MG63 (cell line): ENCODE measurements at regions not wholly inside any gene's neighbourhood (a gene's known extent, or its start where the extent isn't known, plus 50 kb on each side); places are given as distances from the start of the nearest gene placed in this dataset.
"Not testable (repeated sequence)": the region's sequence is repeated elsewhere in the genome, so short reads cannot be mapped to it uniquely, and the experiment has no call there.

Source experiments
- DNase-seq: peaks from one replicate; pipeline ENCODE4 v3.0.0-alpha.2; 2020
- H3K27me3 ChIP-seq: fragments of 250-450 bp; sonication (Bioruptor Pico); 2 replicates; pipeline ENCODE4 v1.5.1; 2020; ENCODE audit warnings: mild to moderate bottlenecking, moderate library complexity
- H3K36me3 ChIP-seq: fragments of 250-450 bp; sonication (Bioruptor Pico); 2 replicates; pipeline ENCODE4 v1.5.1; 2020; ENCODE audit warnings: mild to moderate bottlenecking, moderate library complexity
- H3K4me3 ChIP-seq: fragments of 250-450 bp; sonication (Bioruptor Pico); 2 replicates; pipeline ENCODE4 v1.5.1; 2020; ENCODE audit warnings: mild to moderate bottlenecking, moderate library complexity
- H3K9me3 ChIP-seq: fragments of 250-450 bp; sonication (Bioruptor Pico); 2 replicates; pipeline ENCODE4 v1.5.1; 2020; ENCODE audit warnings: mild to moderate bottlenecking, moderate library complexity

DNA sequence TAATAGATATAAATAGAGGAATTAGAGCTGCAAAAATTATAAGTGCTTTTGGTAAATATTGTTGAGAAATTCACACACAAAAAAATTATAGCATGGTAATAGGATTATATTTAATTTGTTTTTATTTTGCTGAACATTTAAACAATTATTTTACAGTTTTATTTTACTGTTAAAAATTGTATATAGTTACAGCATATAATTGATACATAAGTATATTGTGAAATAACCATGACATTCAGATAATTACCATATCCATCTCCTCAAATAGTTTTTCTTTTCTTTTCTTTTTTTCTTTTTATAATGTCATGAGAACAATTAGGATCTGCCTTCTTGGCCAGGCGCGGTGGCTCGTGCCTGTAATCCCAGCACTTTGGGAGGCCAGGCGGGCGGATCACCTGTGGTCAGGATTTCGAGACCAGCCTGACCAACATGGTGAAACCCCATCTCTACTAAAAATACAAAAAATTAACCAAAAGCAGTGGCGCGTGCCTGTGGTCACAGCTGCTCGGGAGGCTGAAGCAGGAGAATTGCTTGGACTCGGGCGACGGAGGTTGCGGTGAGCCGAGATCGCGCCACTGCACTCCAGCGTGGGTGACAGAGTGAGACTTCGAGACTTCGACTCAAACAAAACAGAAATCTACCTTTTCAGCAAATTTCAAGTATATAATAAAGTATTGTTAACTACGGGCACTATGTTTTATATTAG is 654.2 kb downstream of the TENT5A start:
- H3K9me3 ChIP-seq: peaks cover 5% of the 10 kb centered on the region; the same call in 1 of the 2 replicates
- no peaks in the 10 kb centered on the region for H3K27me3 ChIP-seq
- no peak overlapping the region for H3K4me3 ChIP-seq
- DNase-seq: no peak
- H3K36me3 ChIP-seq: no peaks in the 10 kb centered on the region

GRCh38 chr6:81096464-81096863 is 656.0 kb downstream of the TENT5A start:
- not testable (repeated sequence) for DNase-seq

DNA sequence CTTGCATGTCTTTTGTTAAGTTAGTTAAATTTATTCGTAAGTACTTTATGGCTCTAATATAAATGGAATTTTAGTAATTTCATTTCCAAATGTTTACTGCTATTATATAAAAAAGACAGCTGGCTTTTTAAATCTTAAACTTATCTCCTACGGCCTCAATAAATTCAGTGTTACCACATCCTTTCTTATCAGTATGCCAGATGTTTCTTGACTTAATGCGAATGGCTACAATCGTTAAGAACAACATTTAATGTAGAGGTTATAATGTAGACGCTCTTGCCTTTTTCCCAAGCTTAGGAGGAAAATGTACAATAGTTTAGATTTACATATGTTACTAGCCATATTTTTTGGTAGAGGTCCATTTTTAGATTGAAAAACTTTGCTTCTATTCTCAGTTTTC is 659.4 kb downstream of the TENT5A start:
- no peak overlapping the region for H3K4me3 ChIP-seq
- H3K9me3 ChIP-seq: peaks cover 3% of the 10 kb centered on the region; the same call in 1 of the 2 replicates
- DNase-seq: no peak
- H3K36me3 ChIP-seq: no peaks in the 10 kb centered on the region
- no peaks in the 10 kb centered on the region for H3K27me3 ChIP-seq

More at GRCh38 chr6:81096464-81096863, 656.0 kb downstream of the TENT5A start:
- not testable (repeated sequence) for H3K9me3 ChIP-seq, H3K36me3 ChIP-seq, H3K27me3 ChIP-seq, H3K4me3 ChIP-seq

GRCh38 chr6:81088145-81088544 is 664.3 kb downstream of the TENT5A start:
- Histone ChIP-seq H3K27me3 (no peaks in the 10 kb centered on the region), H3K36me3 (no peaks in the 10 kb centered on the region), H3K4me3 (no peak overlapping the region), H3K9me3 (no peaks in the 10 kb centered on the region)
- DNase-seq: no peak

DNA sequence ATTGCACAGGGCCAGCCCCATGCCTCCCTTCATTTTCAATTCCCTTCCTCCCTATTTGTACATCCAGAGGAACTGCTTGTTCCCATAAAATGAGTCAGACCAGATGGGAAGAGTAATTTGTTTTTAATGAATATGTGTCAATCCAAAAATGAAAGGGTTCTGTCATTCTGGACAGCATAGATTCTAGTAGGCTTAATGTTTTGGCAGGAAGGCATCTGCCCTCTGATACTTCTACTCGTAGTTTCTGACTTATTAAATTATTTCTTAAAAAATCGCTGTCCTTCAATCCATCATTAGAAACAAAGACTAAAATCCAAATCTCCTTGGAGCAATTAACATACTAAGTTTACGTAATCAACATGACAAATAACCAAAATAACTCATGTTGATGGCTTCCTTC is 665.5 kb downstream of the TENT5A start:
- Histone ChIP-seq H3K4me3 (no peak overlapping the region), H3K27me3 (no peaks in the 10 kb centered on the region)
- no peak for DNase-seq

DNA sequence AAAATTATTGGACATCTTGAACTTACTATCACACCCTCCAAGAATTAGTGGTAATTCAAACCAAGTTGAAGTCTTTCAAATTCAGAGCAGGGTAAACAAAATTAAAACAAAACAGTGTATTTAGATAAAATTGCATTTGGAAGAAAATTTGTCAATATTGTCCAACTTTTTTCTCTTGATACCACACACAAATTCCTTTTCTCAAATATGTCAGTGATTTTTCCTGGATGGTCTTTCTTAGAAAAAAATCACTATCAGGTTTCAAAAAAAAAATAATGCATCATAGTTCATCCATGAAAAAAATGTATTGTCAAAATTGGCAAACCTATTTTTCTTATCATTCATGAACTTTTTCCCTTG is 667.1 kb downstream of the TENT5A start:
- DNase-seq: no peak
- Histone ChIP-seq H3K27me3 (no peaks in the 10 kb centered on the region), H3K9me3 (no peaks in the 10 kb centered on the region), H3K36me3 (no peaks in the 10 kb centered on the region), H3K4me3 (no peak overlapping the region)

More for the DNA sequence above, 665.5 kb downstream of the TENT5A start:
- Histone ChIP-seq H3K9me3 (no peaks in the 10 kb centered on the region), H3K36me3 (no peaks in the 10 kb centered on the region)

- H3K4me3 ChIP-seq: no peak overlapping the region
- DNase-seq: no peak
- H3K9me3 ChIP-seq: no peaks in the 10 kb centered on the region
- H3K36me3 ChIP-seq: no peaks in the 10 kb centered on the region
- no peaks in the 10 kb centered on the region for H3K27me3 ChIP-seq
Measured at GRCh38 chr6:81084776-81085430, 667.6 kb downstream of the TENT5A start.

GRCh38 chr6:81075974-81076373 is 676.5 kb downstream of the TENT5A start:
- no peak overlapping the region for H3K4me3 ChIP-seq
- no peaks in the 10 kb centered on the region for H3K36me3 ChIP-seq
- H3K9me3 ChIP-seq: no peaks in the 10 kb centered on the region
- no peak for DNase-seq
- H3K27me3 ChIP-seq: no peaks in the 10 kb centered on the region

- Histone ChIP-seq H3K4me3 (no peak overlapping the region), H3K36me3 (no peaks in the 10 kb centered on the region), H3K9me3 (no peaks in the 10 kb centered on the region), H3K27me3 (no peaks in the 10 kb centered on the region)
- no peak for DNase-seq
Measured at GRCh38 chr6:81073318-81073717, 679.2 kb downstream of the TENT5A start.

DNA sequence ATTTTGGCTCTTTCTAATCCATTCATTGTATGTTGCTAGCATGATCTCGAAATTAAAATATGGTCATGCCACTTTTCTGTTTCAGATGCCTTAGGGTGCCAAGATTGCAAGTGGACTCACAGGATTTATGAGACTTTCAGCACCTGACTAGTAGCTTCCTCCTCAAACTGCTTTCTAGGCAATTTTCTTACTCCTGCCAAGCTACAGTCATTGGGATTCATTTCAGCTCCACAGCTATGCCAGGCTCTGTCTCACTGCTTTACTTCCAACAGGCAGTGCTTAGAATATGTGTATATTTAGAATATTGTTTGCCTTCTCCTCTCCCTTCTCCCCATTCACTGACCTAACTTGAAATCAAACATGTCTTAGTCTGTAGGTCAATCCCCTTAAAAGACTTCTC is 681.4 kb downstream of the TENT5A start:
- no peak for DNase-seq
- H3K4me3 ChIP-seq: no peak overlapping the region

DNA sequence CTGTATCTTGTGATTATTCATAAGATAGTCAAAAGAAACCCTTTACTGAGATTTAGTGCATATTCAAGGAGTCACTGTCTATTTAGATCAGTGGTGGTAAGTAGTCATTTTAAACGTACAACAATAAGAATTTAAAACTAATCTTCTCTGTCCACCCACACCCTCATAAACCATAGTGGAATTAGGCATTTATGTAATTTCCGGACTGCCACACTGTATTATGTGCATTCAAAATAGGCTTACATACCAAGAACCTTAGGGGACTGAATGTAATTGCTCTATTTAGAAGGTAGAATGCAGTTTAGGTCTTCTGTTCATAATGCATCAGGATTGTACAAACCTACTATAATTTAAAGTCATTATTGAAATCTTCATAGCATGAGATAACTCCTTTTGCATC is 685.4 kb downstream of the TENT5A start:
- Histone ChIP-seq H3K4me3 (no peak overlapping the region), H3K27me3 (no peaks in the 10 kb centered on the region), H3K9me3 (no peaks in the 10 kb centered on the region), H3K36me3 (no peaks in the 10 kb centered on the region)
- no peak for DNase-seq

More for the DNA sequence above, 681.4 kb downstream of the TENT5A start:
- Histone ChIP-seq H3K36me3 (no peaks in the 10 kb centered on the region), H3K27me3 (no peaks in the 10 kb centered on the region), H3K9me3 (no peaks in the 10 kb centered on the region)

- H3K9me3 ChIP-seq: no peaks in the 10 kb centered on the region
- H3K4me3 ChIP-seq: no peak overlapping the region
- DNase-seq: no peak
- no peaks in the 10 kb centered on the region for H3K27me3 ChIP-seq
- H3K36me3 ChIP-seq: no peaks in the 10 kb centered on the region
Measured at GRCh38 chr6:81063891-81064290, 688.6 kb downstream of the TENT5A start.

GRCh38 chr6:81054036-81054435 is 698.4 kb downstream of the TENT5A start:
- no peak for DNase-seq
- no peak overlapping the region for H3K4me3 ChIP-seq
- no peaks in the 10 kb centered on the region for H3K36me3 ChIP-seq
- no peaks in the 10 kb centered on the region for H3K9me3 ChIP-seq
- no peaks in the 10 kb centered on the region for H3K27me3 ChIP-seq

GRCh38 chr6:81051952-81052351 is 700.5 kb downstream of the TENT5A start:
- no peaks in the 10 kb centered on the region for H3K36me3 ChIP-seq
- H3K27me3 ChIP-seq: no peaks in the 10 kb centered on the region
- no peak overlapping the region for H3K4me3 ChIP-seq
- no peaks in the 10 kb centered on the region; the same call in 1 of the 2 replicates for H3K9me3 ChIP-seq
- no peak for DNase-seq

DNA sequence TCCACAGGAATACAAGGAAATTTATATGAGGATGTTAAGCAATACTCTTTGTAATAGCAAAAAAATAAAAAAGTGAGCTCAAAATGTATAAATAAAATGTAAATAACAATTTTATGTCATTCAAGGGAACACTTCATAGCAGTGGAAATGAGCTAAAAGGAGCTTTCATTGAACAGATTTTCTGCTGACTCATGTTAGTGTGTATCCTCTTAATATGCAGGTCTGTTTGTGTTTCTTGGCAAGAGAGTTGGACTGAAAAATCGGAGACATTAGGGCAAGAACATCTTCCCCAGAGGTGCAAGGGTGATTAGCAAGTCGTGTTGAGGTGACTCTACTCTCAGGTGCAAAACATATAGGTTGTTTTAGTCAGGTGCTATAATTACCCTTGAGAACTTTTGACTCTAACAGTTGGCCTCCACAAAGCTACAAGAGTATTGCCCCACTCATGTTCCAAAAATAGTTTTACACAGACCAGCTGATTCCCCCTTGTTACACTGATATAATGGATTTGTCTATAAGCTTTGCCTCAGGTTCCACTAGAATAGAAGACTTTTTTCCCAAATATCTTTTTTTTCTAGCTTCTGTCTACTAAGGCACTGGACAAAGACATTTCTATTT is 702.9 kb downstream of the TENT5A start:
- no peak for DNase-seq
- Histone ChIP-seq H3K36me3 (no peaks in the 10 kb centered on the region), H3K4me3 (no peak overlapping the region), H3K27me3 (no peaks in the 10 kb centered on the region), H3K9me3 (no peaks in the 10 kb centered on the region; the same call in 1 of the 2 replicates)

- Histone ChIP-seq H3K36me3 (no peaks in the 10 kb centered on the region), H3K4me3 (no peak overlapping the region), H3K9me3 (no peaks in the 10 kb centered on the region), H3K27me3 (no peaks in the 10 kb centered on the region)
- DNase-seq: no peak
Measured at GRCh38 chr6:81031416-81031815, 721.1 kb downstream of the TENT5A start.

DNA sequence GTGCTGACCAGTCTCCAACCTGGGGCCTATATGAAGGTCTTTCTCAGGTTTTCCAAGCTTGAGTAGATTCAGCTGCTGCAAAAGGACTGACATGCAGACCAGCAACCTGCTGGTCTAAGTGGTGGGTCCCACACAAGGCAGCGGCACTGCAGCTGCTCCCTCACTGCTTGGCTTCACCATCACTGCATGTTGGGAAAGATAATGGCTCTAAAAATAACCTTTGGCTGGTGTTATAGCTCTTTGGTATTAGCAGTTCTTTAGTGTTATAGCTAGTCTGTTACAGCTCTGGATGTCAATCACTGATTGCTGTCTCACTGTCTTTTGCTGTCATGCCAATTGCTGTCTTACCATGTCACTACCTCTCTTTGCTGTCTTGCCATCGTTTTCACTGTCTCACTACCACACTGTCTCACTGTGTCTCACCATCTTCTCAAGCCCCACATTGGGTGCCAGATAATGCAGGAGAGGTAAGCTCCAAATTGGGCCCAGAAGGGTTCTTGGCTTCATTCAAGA is 726.4 kb downstream of the TENT5A start:
- H3K27me3 ChIP-seq: no peaks in the 10 kb centered on the region
- H3K9me3 ChIP-seq: peaks cover 5% of the 10 kb centered on the region; the same call in 1 of the 2 replicates
- DNase-seq: no peak
- no peak overlapping the region for H3K4me3 ChIP-seq
- H3K36me3 ChIP-seq: no peaks in the 10 kb centered on the region
